ENCODE measurements at regions not wholly inside any gene's neighbourhood (a gene's known extent, or its start where the extent isn't known, plus 50 kb on each side); places are given as distances from the start of the nearest gene placed in this dataset.
"Not testable (repeated sequence)": the region's sequence is repeated elsewhere in the genome, so short reads cannot be mapped to it uniquely, and the experiment has no call there.

DNA sequence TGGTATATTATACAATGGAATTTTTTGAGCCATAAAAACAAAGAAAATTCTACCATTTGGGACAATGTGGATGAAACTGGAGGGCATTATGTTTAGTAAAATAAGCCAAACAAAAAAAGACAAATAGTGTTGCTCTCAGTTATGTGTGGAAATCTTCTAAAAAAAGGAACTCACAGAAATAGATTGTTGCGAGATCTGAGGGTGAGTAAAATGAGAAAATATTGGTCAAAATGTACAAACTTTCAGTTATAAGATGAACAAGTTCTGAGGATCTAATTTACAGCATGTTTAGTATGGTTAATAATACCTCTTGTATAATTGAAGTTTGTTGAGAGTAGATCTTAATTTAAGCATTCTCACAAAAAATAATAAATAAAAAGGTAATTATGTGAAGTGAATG, 291.2 kb downstream of the KIF20B start:
- no peaks in the 10 kb centered on the region for H3K27me3 ChIP-seq
- DNase-seq (no peak), ATAC-seq (no peak)
- TF ChIP-seq POLR2A (IDR thresholded peaks at IDR 0.05), result no peak
- TF ChIP-seq, protein P1, sequence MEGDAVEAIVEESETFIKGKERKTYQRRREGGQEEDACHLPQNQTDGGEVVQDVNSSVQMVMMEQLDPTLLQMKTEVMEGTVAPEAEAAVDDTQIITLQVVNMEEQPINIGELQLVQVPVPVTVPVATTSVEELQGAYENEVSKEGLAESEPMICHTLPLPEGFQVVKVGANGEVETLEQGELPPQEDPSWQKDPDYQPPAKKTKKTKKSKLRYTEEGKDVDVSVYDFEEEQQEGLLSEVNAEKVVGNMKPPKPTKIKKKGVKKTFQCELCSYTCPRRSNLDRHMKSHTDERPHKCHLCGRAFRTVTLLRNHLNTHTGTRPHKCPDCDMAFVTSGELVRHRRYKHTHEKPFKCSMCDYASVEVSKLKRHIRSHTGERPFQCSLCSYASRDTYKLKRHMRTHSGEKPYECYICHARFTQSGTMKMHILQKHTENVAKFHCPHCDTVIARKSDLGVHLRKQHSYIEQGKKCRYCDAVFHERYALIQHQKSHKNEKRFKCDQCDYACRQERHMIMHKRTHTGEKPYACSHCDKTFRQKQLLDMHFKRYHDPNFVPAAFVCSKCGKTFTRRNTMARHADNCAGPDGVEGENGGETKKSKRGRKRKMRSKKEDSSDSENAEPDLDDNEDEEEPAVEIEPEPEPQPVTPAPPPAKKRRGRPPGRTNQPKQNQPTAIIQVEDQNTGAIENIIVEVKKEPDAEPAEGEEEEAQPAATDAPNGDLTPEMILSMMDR (IDR thresholded peaks at IDR 0.05), result no peak
- no peak overlapping the region for H3K4me3 ChIP-seq
- H3K27ac ChIP-seq, result no peak overlapping the region
- H3K9me3 ChIP-seq, result peaks cover 0 to 31% (median 3%) of the 10 kb centered on the region in 12 donors
- no peaks in the 10 kb centered on the region for H3K36me3 ChIP-seq
- 82 to 91% (median 87%) methylated on average over 1 of the region's 1 CpG for WGBS, 4 donors
- intact Hi-C loops (cut with DNase I), result no loop called here
- no peaks in the 10 kb centered on the region for H3K4me1 ChIP-seq

DNA sequence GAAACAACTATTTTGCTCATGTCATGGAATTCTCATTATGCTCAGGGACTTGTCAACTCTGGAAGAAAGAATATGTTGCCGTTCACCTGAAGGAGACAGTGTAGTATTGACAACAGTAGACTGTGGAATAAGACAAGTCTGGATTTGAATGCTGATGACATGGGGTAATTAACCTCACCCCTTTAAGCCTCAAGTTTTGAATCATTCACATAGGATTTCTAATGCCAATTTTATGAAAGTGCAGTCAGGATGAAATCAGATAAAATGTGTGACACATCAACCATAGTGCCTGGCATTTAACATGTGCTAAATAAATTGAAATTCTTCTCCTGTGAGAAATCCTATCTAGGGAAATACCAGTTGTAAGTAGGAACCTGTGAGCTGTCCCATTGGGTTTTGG, 305.8 kb downstream of the KIF20B start:
- no peak for ATAC-seq
- TF ChIP-seq, protein P1 (IDR thresholded peaks at IDR 0.05), result no peak
- intact Hi-C loops (cut with DNase I), result no loop called here
- H3K9me3 ChIP-seq, result peaks cover 0 to 10% (median 0%) of the 10 kb centered on the region in 12 donors
- no peaks in the 10 kb centered on the region for H3K27me3 ChIP-seq
- no peak overlapping the region for H3K4me3 ChIP-seq
- no peaks in the 10 kb centered on the region for H3K4me1 ChIP-seq
- DNase-seq, result no peak
- WGBS, 4 donors, result 82 to 90% (median 86%) methylated on average over 1 of the region's 1 CpG
- no peak overlapping the region for H3K27ac ChIP-seq
- H3K36me3 ChIP-seq, result no peaks in the 10 kb centered on the region

DNA sequence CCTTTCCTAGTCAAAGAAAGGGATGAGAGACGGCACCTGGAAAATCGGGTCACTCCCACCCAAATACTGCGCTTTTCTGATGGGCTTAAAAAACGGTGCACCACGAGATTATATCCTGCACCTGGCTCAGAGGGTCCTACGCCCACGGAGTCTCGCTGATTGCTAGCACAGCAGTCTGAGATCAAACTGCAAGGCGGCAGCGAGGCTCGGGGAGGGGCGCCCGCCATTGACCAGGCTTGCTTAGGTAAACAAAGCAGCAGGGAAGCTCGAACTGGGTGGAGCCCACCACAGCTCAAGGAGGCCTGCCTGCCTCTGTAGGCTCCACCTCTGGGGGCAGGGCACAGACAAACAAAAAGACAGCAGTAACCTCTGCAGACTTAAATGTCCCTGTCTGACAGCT, 309.9 kb downstream of the KIF20B start:
- H3K27me3 ChIP-seq; DNase-seq; H3K4me3 ChIP-seq; H3K4me1 ChIP-seq; ATAC-seq; H3K9me3 ChIP-seq; H3K27ac ChIP-seq; H3K36me3 ChIP-seq; intact Hi-C loops (cut with DNase I): not testable (repeated sequence)
- 65 to 80% (median 71%) methylated on average over 11 to 14 of the region's 14 CpGs for WGBS, 4 donors

DNA sequence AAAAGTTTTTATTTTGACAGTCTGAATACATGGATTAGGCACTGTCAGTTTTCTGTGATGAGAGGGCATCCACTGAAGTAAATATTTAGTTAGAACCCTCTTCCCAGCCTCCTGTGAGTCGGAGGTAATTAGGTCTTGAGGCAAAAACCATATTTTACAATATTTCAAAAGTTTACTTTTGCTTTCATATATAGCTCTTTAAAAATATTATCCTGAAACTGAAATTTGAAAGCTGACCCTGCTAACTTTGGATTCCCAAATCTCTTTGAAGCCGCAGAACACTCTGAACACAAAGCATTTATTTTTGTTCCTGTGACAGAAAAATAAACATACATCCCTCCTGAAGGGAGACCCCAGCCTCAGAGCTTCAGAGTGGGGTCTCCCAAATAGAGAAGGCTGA, 317.4 kb downstream of the KIF20B start:
- intact Hi-C loops (cut with DNase I), result no loop called here
- Histone ChIP-seq H3K36me3 (no peaks in the 10 kb centered on the region), H3K27ac (no peak overlapping the region), H3K4me3 (no peak overlapping the region), H3K4me1 (no peaks in the 10 kb centered on the region), H3K27me3 (no peaks in the 10 kb centered on the region), H3K9me3 (peaks cover 0 to 3% (median 0%) of the 10 kb centered on the region in 12 donors)
- TF ChIP-seq, protein P1 (IDR thresholded peaks at IDR 0.05), result no peak
- no peak for TF ChIP-seq POLR2A (IDR thresholded peaks at IDR 0.05)
- no peak for DNase-seq
- no peak for ATAC-seq
- WGBS, 4 donors, result 59 to 65% (median 65%) methylated on average over 2 of the region's 2 CpGs

DNA sequence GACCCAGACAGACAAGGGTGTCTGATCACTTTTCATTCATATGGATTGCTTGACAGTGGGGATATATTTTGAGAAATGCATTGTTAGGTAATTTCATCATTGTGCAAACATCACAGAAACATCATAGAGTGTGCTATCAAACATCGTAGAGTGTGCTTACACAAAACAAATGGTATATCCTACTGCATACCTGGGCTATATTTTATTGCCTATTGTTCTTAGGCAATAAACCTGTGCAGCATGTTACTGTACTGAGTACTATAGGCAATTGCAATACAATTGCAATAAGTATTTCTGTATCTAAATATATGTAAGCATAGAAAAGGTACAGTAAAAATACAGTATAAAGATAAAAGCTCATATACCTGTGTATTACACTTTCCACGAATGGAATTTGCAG, 319.1 kb downstream of the KIF20B start:
- TF ChIP-seq POLR2A (IDR thresholded peaks at IDR 0.05), result no peak
- TF ChIP-seq, protein P1 (IDR thresholded peaks at IDR 0.05), result no peak
- no peak for DNase-seq
- intact Hi-C loops (cut with DNase I), result no loop called here
- H3K9me3 ChIP-seq, result peaks cover 0 to 3% (median 0%) of the 10 kb centered on the region in 12 donors
- no peak overlapping the region for H3K27ac ChIP-seq
- 78 to 87% (median 83%) methylated on average over 2 of the region's 2 CpGs for WGBS, 4 donors
- no peak overlapping the region for H3K4me3 ChIP-seq
- H3K4me1 ChIP-seq, result no peaks in the 10 kb centered on the region
- H3K27me3 ChIP-seq, result no peaks in the 10 kb centered on the region
- H3K36me3 ChIP-seq, result no peaks in the 10 kb centered on the region
- ATAC-seq, result no peak

All from heart left ventricle (tissue), 16 donors.